IMR-90 (cell line): ENCODE measurements at regions not wholly inside any gene's neighbourhood (a gene's known extent, or its start where the extent isn't known, plus 50 kb on each side); places are given as distances from the start of the nearest gene placed in this dataset.
A peak's percentile ranks its signal among the peaks of the same experiment; 100 is the strongest.

Experiments used
- ATAC-seq: fragments of 200-7000 bp; cut with Tn5 transposase; 2 replicates; pipeline ENCODE4 v1.9.1; 2020; ENCODE audit warnings: low read depth, mild to moderate bottlenecking, moderate library complexity
- BruUV-seq: library from RNA; stranded (reverse); fragments of 400-500 nt; replicated peaks from 2 replicates; lab custom pipeline; 2021; lab: Mats Ljungman, UMichigan
- CTCF ChIA-PET: fragments of 300-600 bp; formaldehyde crosslinking; extraction: SDS; loops from one replicate; lab custom pipeline; 2021; ENCODE audit warnings: antibody characterized with exemption; lab: Yijun Ruan, JAX
- POLR2A ChIA-PET: fragments of 300-600 bp; sonication (Branson Sonifier 250); formaldehyde crosslinking; loops from one replicate; lab custom pipeline; 2022; ENCODE audit warnings: antibody characterized with exemption; ENCODE audit not compliant: unreplicated experiment; lab: Charles Lee
- DNase-seq: peaks from one replicate; pipeline ENCODE4 v3.0.0; 2013
- H2AFZ ChIP-seq: replicated peaks from 2 replicates; pipeline ENCODE3; 2013; ENCODE audit warnings: low read length, mild to moderate bottlenecking; ENCODE audit not compliant: poor library complexity
- H2AK5ac ChIP-seq: 2 replicates; pipeline ENCODE4 v1.6.1; 2013; ENCODE audit warnings: low read depth, low read length, inconsistent platforms
- H2AK9ac ChIP-seq: replicated peaks from 2 replicates; pipeline ENCODE3; 2013; ENCODE audit warnings: mild to moderate bottlenecking, low read depth, low read length, moderate library complexity; ENCODE audit not compliant: poor library complexity
- H2BK120ac ChIP-seq: 2 replicates; pipeline ENCODE4 v1.6.1; 2013; ENCODE audit warnings: low read depth, low read length, inconsistent platforms
- H2BK15ac ChIP-seq: 3 replicates; pipeline ENCODE4 v1.6.1; 2013; ENCODE audit warnings: low read depth, low read length, inconsistent platforms
- H2BK20ac ChIP-seq: 2 replicates; pipeline ENCODE4 v1.6.1; 2013; ENCODE audit warnings: low read depth, mild to moderate bottlenecking, inconsistent platforms, low read length, moderate library complexity
- H2BK5ac ChIP-seq: 2 replicates; pipeline ENCODE4 v1.6.1; 2013; ENCODE audit warnings: mild to moderate bottlenecking, low read depth, low read length, inconsistent platforms; ENCODE audit not compliant: poor library complexity, severe bottlenecking
- H3K14ac ChIP-seq: replicated peaks from 2 replicates; pipeline ENCODE4 v1.6.1; 2013; ENCODE audit warnings: low read depth, low read length, inconsistent platforms
- H3K18ac ChIP-seq: 2 replicates; pipeline ENCODE4 v1.6.1; 2013; ENCODE audit warnings: low read depth, low read length, control low read depth
- H3K23ac ChIP-seq: 2 replicates; pipeline ENCODE4 v1.6.1; 2013; ENCODE audit warnings: low read depth, low read length, inconsistent platforms
- H3K27ac ChIP-seq: 2 replicates; pipeline ENCODE4 v1.5.1; 2013; ENCODE audit warnings: mild to moderate bottlenecking, control low read depth, low read length; ENCODE audit not compliant: insufficient read depth
- H3K27me3 ChIP-seq: 2 replicates; pipeline ENCODE4 v1.6.1; 2013; ENCODE audit warnings: low read length; ENCODE audit not compliant: control insufficient read depth, insufficient read depth
- H3K36me3 ChIP-seq: 2 replicates; pipeline ENCODE4 v1.6.1; 2013; ENCODE audit warnings: low read length, mixed read lengths; ENCODE audit not compliant: control insufficient read depth, insufficient read depth
- H3K4ac ChIP-seq: 2 replicates; pipeline ENCODE4 v1.6.1; 2013; ENCODE audit warnings: low read depth, low read length, inconsistent platforms
- H3K4me1 ChIP-seq: 2 replicates; pipeline ENCODE4 v1.6.1; 2013; ENCODE audit warnings: low read length, mixed read lengths; ENCODE audit not compliant: control insufficient read depth, insufficient read depth
- H3K4me2 ChIP-seq: 2 replicates; pipeline ENCODE4 v1.6.1; 2013; ENCODE audit warnings: low read depth, mild to moderate bottlenecking, control low read depth, low read length, moderate library complexity
- H3K4me3 ChIP-seq: 2 replicates; pipeline ENCODE4 v1.5.1; 2013; ENCODE audit warnings: low read depth, mild to moderate bottlenecking, control low read depth, low read length, moderate library complexity; ENCODE audit not compliant: insufficient read depth
- H3K56ac ChIP-seq: 2 replicates; pipeline ENCODE4 v1.6.1; 2013; ENCODE audit warnings: low read length, inconsistent platforms; ENCODE audit not compliant: insufficient read depth; ENCODE audit errors: extremely low read depth
- H3K79me1 ChIP-seq, 2 experiments: 2 replicates each; pipeline ENCODE4 v1.6.1; 2013; ENCODE audit warnings: low read length in 2 of 2, inconsistent platforms in 1 of 2, low read depth in 1 of 2
- H3K9ac ChIP-seq: 2 replicates; pipeline ENCODE4 v1.6.1; 2013; ENCODE audit warnings: low read depth, low read length, control low read depth
- H3K9me1 ChIP-seq: 2 replicates; pipeline ENCODE4 v1.6.1; 2013; ENCODE audit warnings: low read length, inconsistent platforms; ENCODE audit not compliant: insufficient read depth
- H3K9me3 ChIP-seq: 2 replicates; pipeline ENCODE4 v1.6.1; 2013; ENCODE audit warnings: low read length; ENCODE audit not compliant: control insufficient read depth, insufficient read depth
- H4K20me1 ChIP-seq: 2 replicates; pipeline ENCODE4 v1.6.1; 2013; ENCODE audit warnings: low read length, inconsistent platforms; ENCODE audit not compliant: insufficient read depth
- H4K5ac ChIP-seq: 2 replicates; pipeline ENCODE4 v1.6.1; 2013; ENCODE audit warnings: mild to moderate bottlenecking, low read depth, low read length, control low read depth
- H4K8ac ChIP-seq, 2 experiments: 2 replicates each; pipeline ENCODE4 v1.6.1; 2013; ENCODE audit warnings: low read depth in 2 of 2, low read length in 2 of 2, control low read depth in 1 of 2, inconsistent platforms in 1 of 2
- H4K91ac ChIP-seq: 2 replicates; pipeline ENCODE4 v1.6.1; 2013; ENCODE audit warnings: low read depth, low read length, inconsistent platforms; ENCODE audit not compliant: insufficient read depth
- BHLHE40 ChIP-seq: fragments of 150-350 bp; IDR thresholded peaks from 2 replicates; pipeline ENCODE4 v1.6.1; 2016; ENCODE audit warnings: mild to moderate bottlenecking, low read depth, low read length
- CEBPB ChIP-seq: IDR thresholded peaks from 2 replicates; pipeline ENCODE4 v1.6.1; 2012; ENCODE audit warnings: low read depth, low read length, improper control_type of control experiment
- CTCF ChIP-seq: conservative IDR thresholded peaks from 2 replicates; pipeline ENCODE4 v1.5.1; 2012; ENCODE audit warnings: mild to moderate bottlenecking, low read depth, low read length, improper control_type of control experiment
- ELK1 ChIP-seq: fragments of 150-350 bp; IDR thresholded peaks from 2 replicates; pipeline ENCODE4 v1.6.1; 2016; ENCODE audit warnings: low read depth, mild to moderate bottlenecking, low read length, moderate library complexity, borderline replicate concordance
- MAFK ChIP-seq: IDR thresholded peaks from 2 replicates; pipeline ENCODE4 v1.6.1; 2012; ENCODE audit warnings: low read depth, low read length, improper control_type of control experiment
- RAD21 ChIP-seq: IDR thresholded peaks from 2 replicates; pipeline ENCODE4 v1.6.1; 2012; ENCODE audit warnings: low read length, improper control_type of control experiment
- WGBS, 2 experiments: methylation state at CpG; one replicate each; pipeline versions ENCODE4 v1.1.5 to v1.1.7; 2013; ENCODE audit warnings: missing lambda C conversion rate in 2 of 2; ENCODE audit not compliant: insufficient read length in 1 of 2; ENCODE audit errors: extremely low coverage in 2 of 2; 5-methylcytosine and 5-hydroxymethylcytosine counted together
- dilution Hi-C: fragments of 300-500 bp; cut with HindIII; formaldehyde crosslinking; loops from one replicate; pipeline ENCODE4 v1.14.3; 2018; ENCODE audit warnings: low sequenced_read_pairs; ENCODE audit not compliant: unreplicated experiment
- in situ Hi-C: fragments of 300-500 bp; cut with MboI; formaldehyde crosslinking; loops from 3 replicates; pipeline ENCODE4 v1.14.3; 2019; ENCODE audit warnings: low sequenced_read_pairs, inconsistent platforms, mixed read lengths
- intact Hi-C: fragments of 100-400 bp; cut with micrococcal nuclease; formaldehyde crosslinking; loops from 2 replicates; pipeline ENCODE4 v1.10.0; 2022

- BruUV-seq: no TSS peak
- Histone ChIP-seq H3K18ac (peak overlapping the region; percentile 59; the same call in 1 of the 2 replicates), H2BK15ac (no peak overlapping the region), H3K9me1 (no peaks in the 10 kb centered on the region), H3K56ac (no peak overlapping the region), H4K91ac (peak overlapping the region; percentile 40; the same call in 1 of the 2 replicates), H3K4me2 (peak overlapping the region; percentile 59; the same call in 1 of the 2 replicates), H2AFZ (no peak overlapping the region), H3K9me3 (no peaks in the 10 kb centered on the region), H2AK5ac (no peak overlapping the region), H2BK5ac (peak overlapping the region; percentile 20), H3K4ac (peak overlapping the region; percentile 60; the same call in 1 of the 2 replicates), H2BK120ac (peak overlapping the region; percentile 77), H2AK9ac (no peak overlapping the region), H4K20me1 (no peaks in the 10 kb centered on the region), H3K23ac (0 out of 2 replicates have a peak overlapping the region, but pooled peaks have one; percentile 33), H3K4me3 (no peak overlapping the region), H3K27ac (peak overlapping the region; percentile 78; the same call in 1 of the 2 replicates), H4K5ac (no peak overlapping the region), H3K36me3 (no peaks in the 10 kb centered on the region), H3K79me1 (no peaks in the 10 kb centered on the region), H3K9ac (no peak overlapping the region), H3K4me1 (peaks cover 2% of the 10 kb centered on the region; the same call in 1 of the 2 replicates), H2BK20ac (peak overlapping the region; percentile 78), H3K27me3 (no peaks in the 10 kb centered on the region), H4K8ac (peak overlapping the region in 1 of 2 experiments; percentile 62; a peak in 1 of 4 replicates), H3K14ac (peak overlapping the region; percentile 58; the same call in 1 of the 2 replicates)
- DNase-seq (peak; percentile 75), ATAC-seq (peak; percentile 78)
- TF ChIP-seq BHLHE40 (no peak), CTCF (no peak), MAFK (no peak), RAD21 (no peak), ELK1 (no peak), CEBPB (no peak)
- no CpG with 5 or more reads among the region's 1 CpG for WGBS, 2 experiments
- in situ Hi-C loops: no loop called here
- CTCF ChIA-PET: no interaction called here
- dilution Hi-C loops: no loop called here
- intact Hi-C loops: no loop called here
- POLR2A ChIA-PET: no interaction called here
Measured at GRCh38 chr5:43780586-43780985, 177.6 kb downstream of the NNT start.
